Activated B cell treated with CpG ODN at 0.5 μM for 24 hours (primary cell): ENCODE measurements at regions not wholly inside any gene's neighbourhood (a gene's known extent, or its start where the extent isn't known, plus 50 kb on each side); places are given as distances from the start of the nearest gene placed in this dataset.

Experiments used
- ATAC-seq: fragments of 200-7000 bp; cut with Tn5 transposase; one replicate; pipeline ENCODE4 v1.10.0; 2021; ENCODE audit warnings: low read depth, mild to moderate bottlenecking, moderate library complexity
- CTCF ChIA-PET: fragments of 350-600 bp; sonication (Branson Sonifier 250); formaldehyde crosslinking; loops from one replicate; lab custom pipeline; 2021; ENCODE audit warnings: antibody characterized with exemption; lab: Charles Lee
- POLR2A ChIA-PET: fragments of 350-600 bp; sonication (Branson Sonifier 250); formaldehyde crosslinking; loops from one replicate; lab custom pipeline; 2021; ENCODE audit warnings: antibody characterized with exemption; lab: Charles Lee
- DNase-seq: peaks from one replicate; pipeline ENCODE4 v3.0.0; 2022
- H3K27ac Mint-ChIP-seq: one replicate; pipeline ENCODE4 v1.8.0; 2020; ENCODE audit warnings: mixed read lengths
- H3K27me3 Mint-ChIP-seq: one replicate; pipeline ENCODE4 v1.8.0; 2021; ENCODE audit warnings: mixed read lengths
- H3K36me3 Mint-ChIP-seq: one replicate; pipeline ENCODE4 v1.8.0; 2021; ENCODE audit warnings: low read depth, mixed read lengths
- H3K4me1 Mint-ChIP-seq: one replicate; pipeline ENCODE4 v1.8.0; 2021; ENCODE audit warnings: mixed read lengths
- H3K4me3 Mint-ChIP-seq: one replicate; pipeline ENCODE4 v1.8.0; 2020; ENCODE audit warnings: mild to moderate bottlenecking, mixed read lengths
- H3K9me3 Mint-ChIP-seq: one replicate; pipeline ENCODE4 v1.8.0; 2020; ENCODE audit warnings: mixed read lengths
- CTCF ChIP-seq: fragments of 200-600 bp; IDR thresholded peaks from one replicate; pipeline ENCODE4 v1.8.0; 2022; ENCODE audit warnings: antibody characterized with exemption, mild to moderate bottlenecking
- intact Hi-C: fragments of 100-400 bp; cut with micrococcal nuclease; formaldehyde crosslinking; loops from one replicate; pipeline ENCODE4 v1.15.1; 2024

- intact Hi-C loops: no loop called here
- no peak for ATAC-seq
- CTCF ChIA-PET: no interaction called here
- Mint-ChIP-seq H3K9me3 (peaks cover 7% of the 10 kb centered on the region), H3K4me1 (peaks cover 10% of the 10 kb centered on the region), H3K4me3 (no peak overlapping the region), H3K36me3 (no peaks in the 10 kb centered on the region), H3K27ac (no peak overlapping the region), H3K27me3 (peaks cover 65% of the 10 kb centered on the region)
- no peak for DNase-seq
- TF ChIP-seq CTCF: no peak
- POLR2A ChIA-PET: no interaction called here
Measured at GRCh38 chr1:47505267-47505666, 67.4 kb downstream of the FOXD2 start.

- Mint-ChIP-seq H3K4me1 (peaks cover 10% of the 10 kb centered on the region), H3K36me3 (no peaks in the 10 kb centered on the region), H3K27me3 (peaks cover 66% of the 10 kb centered on the region), H3K27ac (no peak overlapping the region), H3K9me3 (peaks cover 7% of the 10 kb centered on the region), H3K4me3 (no peak overlapping the region)
- no peak for ATAC-seq
- intact Hi-C loops: no loop called here
- ChIA-PET CTCF (no interaction called here), POLR2A (no interaction called here)
- no peak for TF ChIP-seq CTCF
- no peak for DNase-seq
Measured at GRCh38 chr1:47506053-47506452, 68.2 kb downstream of the FOXD2 start.

GRCh38 chr1:47507144-47507543 is 69.3 kb downstream of the FOXD2 start:
- Mint-ChIP-seq H3K27me3 (peaks cover 64% of the 10 kb centered on the region), H3K4me1 (peaks cover 10% of the 10 kb centered on the region), H3K27ac (no peak overlapping the region), H3K4me3 (peak overlapping the region; percentile 2), H3K9me3 (peaks cover 7% of the 10 kb centered on the region), H3K36me3 (no peaks in the 10 kb centered on the region)
- no peak for DNase-seq
- ChIA-PET POLR2A (interaction anchor here (0.6 kb wide), 1 partner anchor 117 kb away, joined by 3 read pairs; no protein-coding TSS in a partner anchor), CTCF (no interaction called here)
- intact Hi-C loops: no loop called here
- TF ChIP-seq CTCF: no peak
- no peak for ATAC-seq

GRCh38 chr1:47507881-47508701 is 70.2 kb downstream of the FOXD2 start:
- intact Hi-C loops: no loop called here
- POLR2A ChIA-PET: interaction anchor here (0.6 kb wide), 1 partner anchor 118 kb away, joined by 3 read pairs; no protein-coding TSS in a partner anchor
- no peak for DNase-seq

More at GRCh38 chr1:47507881-47508701, 70.2 kb downstream of the FOXD2 start:
- H3K36me3 Mint-ChIP-seq: no peaks in the 10 kb centered on the region
- CTCF ChIA-PET: no interaction called here
- no peak overlapping the region for H3K27ac Mint-ChIP-seq
- ATAC-seq: peak; percentile 21
- peak overlapping the region; percentile 12 for H3K4me3 Mint-ChIP-seq
- H3K9me3 Mint-ChIP-seq: peaks cover 7% of the 10 kb centered on the region
- peaks cover 65% of the 10 kb centered on the region for H3K27me3 Mint-ChIP-seq
- no peak for TF ChIP-seq CTCF
- H3K4me1 Mint-ChIP-seq: peaks cover 10% of the 10 kb centered on the region
